IPS-NIHi7 (cell line): ENCODE measurements at regions not wholly inside any gene's neighbourhood (a gene's known extent, or its start where the extent isn't known, plus 50 kb on each side); places are given as distances from the start of the nearest gene placed in this dataset.

ENCODE experiments used
- DNase-seq: peaks from one replicate; pipeline ENCODE4 v3.0.0; 2012; ENCODE audit warnings: mixed read lengths; ENCODE audit errors: extremely low spot score

- DNase-seq = no peak
These were observed 230.8 kb upstream of the CST7 start for GRCh38 chr20:24718277-24718676.

GRCh38 chr20:24718696-24719095, 230.4 kb upstream of the CST7 start:
- no peak for DNase-seq

- no peak for DNase-seq
These were observed 228.1 kb upstream of the CST7 start for GRCh38 chr20:24720957-24721356.

- no peak for DNase-seq
These were observed 227.0 kb upstream of the CST7 start for GRCh38 chr20:24721891-24722568.

- DNase-seq = no peak
These were observed 226.5 kb upstream of the CST7 start for GRCh38 chr20:24722586-24722985.

- DNase-seq = no peak
These were observed 225.9 kb upstream of the CST7 start for GRCh38 chr20:24723186-24723585.

GRCh38 chr20:24723647-24724352, 225.3 kb upstream of the CST7 start:
- no peak for DNase-seq

GRCh38 chr20:24724982-24725533, 224.0 kb upstream of the CST7 start:
- no peak for DNase-seq

- DNase-seq = no peak
These were observed 221.3 kb upstream of the CST7 start for GRCh38 chr20:24727795-24728194.

GRCh38 chr20:24729896-24730605, 219.0 kb upstream of the CST7 start:
- DNase-seq = no peak

- DNase-seq = no peak
These were observed 218.3 kb upstream of the CST7 start for GRCh38 chr20:24730750-24731149.

GRCh38 chr20:24731312-24731711, 217.8 kb upstream of the CST7 start:
- DNase-seq = no peak

- DNase-seq = no peak
These were observed 217.0 kb upstream of the CST7 start for GRCh38 chr20:24732076-24732475.

GRCh38 chr20:24732599-24732998, 216.5 kb upstream of the CST7 start:
- no peak for DNase-seq

GRCh38 chr20:24733416-24733815, 215.7 kb upstream of the CST7 start:
- DNase-seq = no peak

GRCh38 chr20:24734139-24734538, 214.9 kb upstream of the CST7 start:
- DNase-seq = no peak

GRCh38 chr20:24735263-24735662, 213.8 kb upstream of the CST7 start:
- DNase-seq = no peak

- no peak for DNase-seq
These were observed 212.8 kb upstream of the CST7 start for GRCh38 chr20:24736131-24736843.

- no peak for DNase-seq
These were observed 212.2 kb upstream of the CST7 start for GRCh38 chr20:24736844-24737211.

- no peak for DNase-seq
These were observed 211.7 kb upstream of the CST7 start for GRCh38 chr20:24737212-24737850.

GRCh38 chr20:24738058-24738775, 210.9 kb upstream of the CST7 start:
- DNase-seq = no peak
